Stomach smooth muscle (tissue), 2 donors: ENCODE measurements at regions not wholly inside any gene's neighbourhood (a gene's known extent, or its start where the extent isn't known, plus 50 kb on each side); places are given as distances from the start of the nearest gene placed in this dataset.
A peak's percentile ranks its signal among the peaks of the same experiment; 100 is the strongest.

Experiments used
- H3K27ac ChIP-seq: one replicate; pipeline ENCODE4 v1.7.0; 2013; ENCODE audit warnings: mild to moderate bottlenecking, low read length, inconsistent platforms
- H3K27me3 ChIP-seq, 2 donors: one replicate each; pipeline ENCODE4 v1.7.0; 2013; ENCODE audit warnings: low read length in 2 of 2; ENCODE audit not compliant: insufficient read depth in 2 of 2, control insufficient read depth in 1 of 2
- H3K36me3 ChIP-seq, 2 donors: one replicate each; pipeline ENCODE4 v1.7.0; 2013; ENCODE audit warnings: low read length in 2 of 2; ENCODE audit not compliant: control insufficient read depth in 2 of 2, insufficient read depth in 2 of 2
- H3K4me1 ChIP-seq: one replicate; pipeline ENCODE4 v1.7.0; 2013; ENCODE audit warnings: low read length; ENCODE audit not compliant: control insufficient read depth, insufficient read depth
- H3K4me3 ChIP-seq, 2 donors: one replicate each; pipeline ENCODE4 v1.7.0; 2013; ENCODE audit warnings: low read length in 2 of 2
- H3K9ac ChIP-seq, 2 donors: one replicate each; pipeline ENCODE4 v1.7.0; 2013; ENCODE audit warnings: low read length in 2 of 2, mild to moderate bottlenecking in 1 of 2
- H3K9me3 ChIP-seq, 2 donors: one replicate each; pipeline ENCODE4 v1.7.0; 2013; ENCODE audit warnings: low read length in 2 of 2; ENCODE audit not compliant: control insufficient read depth in 2 of 2
- donor health status: healthy.
- donor health status: Pancreatic carcinoma.

- no peak overlapping the region for H3K9ac ChIP-seq
- no peak overlapping the region for H3K4me3 ChIP-seq
- no peaks in the 10 kb centered on the region for H3K9me3 ChIP-seq
Measured at GRCh38 chr2:23132823-23133595, 252.0 kb upstream of the KLHL29 start.

GRCh38 chr2:23134726-23135125, 250.3 kb upstream of the KLHL29 start:
- Histone ChIP-seq H3K27ac (peak overlapping the region; percentile 31), H3K9me3 (no peaks in the 10 kb centered on the region), H3K9ac (no peak overlapping the region), H3K4me3 (no peak overlapping the region), H3K36me3 (no peaks in the 10 kb centered on the region), H3K4me1 (peaks cover 14% of the 10 kb centered on the region), H3K27me3 (no peaks in the 10 kb centered on the region)

More at GRCh38 chr2:23132823-23133595, 252.0 kb upstream of the KLHL29 start:
- H3K27ac ChIP-seq, result no peak overlapping the region
- H3K36me3 ChIP-seq, result no peaks in the 10 kb centered on the region
- peaks cover 14% of the 10 kb centered on the region for H3K4me1 ChIP-seq
- no peaks in the 10 kb centered on the region for H3K27me3 ChIP-seq

- peak overlapping the region; percentile 41 to 44 for H3K4me3 ChIP-seq
Measured at GRCh38 chr2:23135481-23136100, 249.4 kb upstream of the KLHL29 start.

GRCh38 chr2:23137166-23137565, 247.8 kb upstream of the KLHL29 start:
- H3K4me1 ChIP-seq, result peaks cover 14% of the 10 kb centered on the region
- no peaks in the 10 kb centered on the region for H3K36me3 ChIP-seq
- no peaks in the 10 kb centered on the region for H3K9me3 ChIP-seq
- no peaks in the 10 kb centered on the region for H3K27me3 ChIP-seq
- no peak overlapping the region for H3K27ac ChIP-seq
- no peak overlapping the region for H3K9ac ChIP-seq
- H3K4me3 ChIP-seq, result no peak overlapping the region

More at GRCh38 chr2:23135481-23136100, 249.4 kb upstream of the KLHL29 start:
- Histone ChIP-seq H3K36me3 (no peaks in the 10 kb centered on the region), H3K27me3 (no peaks in the 10 kb centered on the region), H3K9me3 (no peaks in the 10 kb centered on the region), H3K4me1 (peaks cover 14% of the 10 kb centered on the region), H3K27ac (peak overlapping the region; percentile 31), H3K9ac (no peak overlapping the region)

- H3K36me3 ChIP-seq, result no peaks in the 10 kb centered on the region
- H3K9ac ChIP-seq, result no peak overlapping the region
- H3K27me3 ChIP-seq, result no peaks in the 10 kb centered on the region
- peaks cover 14% of the 10 kb centered on the region for H3K4me1 ChIP-seq
- no peak overlapping the region for H3K27ac ChIP-seq
- no peaks in the 10 kb centered on the region for H3K9me3 ChIP-seq
- no peak overlapping the region for H3K4me3 ChIP-seq
Measured at GRCh38 chr2:23138701-23139100, 246.3 kb upstream of the KLHL29 start.

- Histone ChIP-seq H3K27ac (no peak overlapping the region), H3K9me3 (no peaks in the 10 kb centered on the region), H3K4me1 (no peaks in the 10 kb centered on the region), H3K27me3 (no peaks in the 10 kb centered on the region), H3K9ac (no peak overlapping the region), H3K36me3 (no peaks in the 10 kb centered on the region), H3K4me3 (no peak overlapping the region)
Measured at GRCh38 chr2:23145460-23145859, 239.5 kb upstream of the KLHL29 start.

- H3K27me3 ChIP-seq, result no peaks in the 10 kb centered on the region
- H3K9ac ChIP-seq, result no peak overlapping the region
- H3K9me3 ChIP-seq, result no peaks in the 10 kb centered on the region
- H3K4me3 ChIP-seq, result no peak overlapping the region
- H3K27ac ChIP-seq, result no peak overlapping the region
- no peaks in the 10 kb centered on the region for H3K36me3 ChIP-seq
- H3K4me1 ChIP-seq, result no peaks in the 10 kb centered on the region
Measured at GRCh38 chr2:23146011-23146410, 239.0 kb upstream of the KLHL29 start.

GRCh38 chr2:23148342-23148741, 236.6 kb upstream of the KLHL29 start:
- Histone ChIP-seq H3K36me3 (no peaks in the 10 kb centered on the region), H3K4me1 (no peaks in the 10 kb centered on the region), H3K9ac (no peak overlapping the region), H3K9me3 (no peaks in the 10 kb centered on the region), H3K27me3 (no peaks in the 10 kb centered on the region), H3K4me3 (no peak overlapping the region), H3K27ac (no peak overlapping the region)

GRCh38 chr2:23149777-23150176, 235.2 kb upstream of the KLHL29 start:
- no peak overlapping the region for H3K9ac ChIP-seq
- no peak overlapping the region for H3K27ac ChIP-seq
- no peaks in the 10 kb centered on the region for H3K36me3 ChIP-seq

GRCh38 chr2:23153484-23153883, 231.5 kb upstream of the KLHL29 start:
- Histone ChIP-seq H3K27ac (no peak overlapping the region), H3K4me3 (no peak overlapping the region), H3K4me1 (peaks cover 6% of the 10 kb centered on the region), H3K9ac (no peak overlapping the region), H3K36me3 (no peaks in the 10 kb centered on the region), H3K27me3 (no peaks in the 10 kb centered on the region), H3K9me3 (no peaks in the 10 kb centered on the region)

More at GRCh38 chr2:23149777-23150176, 235.2 kb upstream of the KLHL29 start:
- no peaks in the 10 kb centered on the region for H3K9me3 ChIP-seq
- H3K4me1 ChIP-seq, result no peaks in the 10 kb centered on the region
- H3K4me3 ChIP-seq, result no peak overlapping the region
- no peaks in the 10 kb centered on the region for H3K27me3 ChIP-seq

- Histone ChIP-seq H3K36me3 (no peaks in the 10 kb centered on the region), H3K9me3 (no peaks in the 10 kb centered on the region), H3K27me3 (no peaks in the 10 kb centered on the region), H3K9ac (no peak overlapping the region), H3K4me3 (no peak overlapping the region), H3K27ac (no peak overlapping the region), H3K4me1 (peaks cover 19% of the 10 kb centered on the region)
Measured at GRCh38 chr2:23155022-23155421, 230.0 kb upstream of the KLHL29 start.
